ENCODE measurements at regions not wholly inside any gene's neighbourhood (a gene's known extent, or its start where the extent isn't known, plus 50 kb on each side); places are given as distances from the start of the nearest gene placed in this dataset.

GRCh38 chr2:156116113-156116512, 216.4 kb downstream of the NR4A2 start:
- Histone ChIP-seq H3K4me2 (ENCODE audit: insufficient read depth, low read length) (no peak overlapping the region), H3K27me3 (ENCODE audit: control insufficient read depth in 2 of 2, insufficient read depth in 2 of 2, low read length in 2 of 2) (no peaks in the 10 kb centered on the region), H3K79me2 (ENCODE audit: control insufficient read depth, insufficient read depth, low read length) (no peaks in the 10 kb centered on the region), H3K9ac (replicated peaks; ENCODE audit: extremely low read depth, insufficient read depth, low read length) (no peak overlapping the region), H3K27ac (ENCODE audit: insufficient read depth, low read depth, low read length) (no peak overlapping the region), H3K36me3 (ENCODE audit: control insufficient read depth in 2 of 2, extremely low read depth in 1 of 2, insufficient read depth in 2 of 2, low read length in 2 of 2) (no peaks in the 10 kb centered on the region), H3K4me3 (replicated peaks in 1 of 3; ENCODE audit: insufficient read depth in 1 of 3, low read depth in 1 of 3, low read length in 3 of 3) (no peak overlapping the region), H2AFZ (ENCODE audit: low read depth, low read length) (no peak overlapping the region), H4K20me1 (replicated peaks; ENCODE audit: control insufficient read depth, extremely low read depth, insufficient read depth, low read length) (no peaks in the 10 kb centered on the region), H3K9me3 (replicated peaks; ENCODE audit: control insufficient read depth, insufficient read depth, low read length) (no peaks in the 10 kb centered on the region), H3K9me1 (replicated peaks; ENCODE audit: control insufficient read depth, extremely low read depth, insufficient read depth, low read length) (no peaks in the 10 kb centered on the region), H3K4me1 (ENCODE audit: control insufficient read depth, extremely low read depth, insufficient read depth, low read length) (no peaks in the 10 kb centered on the region)
- TF ChIP-seq POLR2AphosphoS5 (IDR thresholded peaks at IDR 0.05; ENCODE audit: insufficient read depth, low read depth, low read length) (no peak), GATA2 (IDR thresholded peaks at IDR 0.05; ENCODE audit: insufficient read depth, insufficient read length, low read depth, low read length) (no peak), MYC (IDR thresholded peaks at IDR 0.05; ENCODE audit: low read depth, low read length) (no peak), JUN (IDR thresholded peaks at IDR 0.05; ENCODE audit: borderline replicate concordance, insufficient read depth, insufficient read length, low read depth) (no peak), CTCF (IDR thresholded peaks at IDR 0.05; ENCODE audit: extremely low read depth in 1 of 2, insufficient read depth in 1 of 2, low read depth in 1 of 2, low read length in 2 of 2) (no peak), EZH2 (IDR thresholded peaks at IDR 0.05; ENCODE audit: borderline replicate concordance, low read depth, low read length, severe bottlenecking) (no peak), MAX (IDR thresholded peaks at IDR 0.05; ENCODE audit: insufficient read depth, insufficient read length) (no peak), FOS (IDR thresholded peaks at IDR 0.05; ENCODE audit: borderline replicate concordance, insufficient read depth, low read length) (no peak), POLR2A (IDR thresholded peaks at IDR 0.05; ENCODE audit: low read depth, low read length) (no peak)
- no TSS peak for BruUV-seq (replicated peaks)
- FAIRE-seq (no peak), DNase-seq (ENCODE audit: low read depth, low spot score) (no peak)
- intact Hi-C loops (cut with micrococcal nuclease) (no loop called here), dilution Hi-C loops (cut with MboI; ENCODE audit: extremely low pct_ligation_motif_present, low sequenced_read_pairs) (no loop called here)
- CTCF ChIA-PET: no interaction called here
- POLR2A ChIA-PET: no interaction called here
